ENCODE measurements at regions not wholly inside any gene's neighbourhood (a gene's known extent, or its start where the extent isn't known, plus 50 kb on each side); places are given as distances from the start of the nearest gene placed in this dataset.

DNA sequence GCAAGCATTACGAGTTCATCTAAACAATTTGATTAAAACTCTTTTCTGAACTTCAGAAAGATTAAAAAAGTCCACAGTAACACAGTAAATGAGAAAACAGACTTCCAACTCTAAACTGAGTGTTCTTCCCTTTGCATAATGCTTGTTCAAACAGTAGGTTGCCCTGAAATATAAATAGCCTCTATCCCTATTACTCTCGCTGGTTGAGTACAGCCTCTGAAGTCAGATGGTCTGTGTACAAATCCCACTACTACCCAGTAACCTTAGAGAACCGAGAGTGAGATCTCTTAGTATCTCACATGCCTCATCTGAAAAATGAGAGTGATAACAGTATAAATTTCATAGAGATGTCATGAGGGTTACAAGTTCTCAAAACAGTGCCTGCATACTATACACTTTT, 591.6 kb downstream of the CAAP1 start:
- BruUV-seq (replicated peaks), result no TSS peak
- intact Hi-C loops (cut with micrococcal nuclease; ENCODE audit: unreplicated experiment), result no loop called here
- no peaks in the 10 kb centered on the region for H3K27me3 ChIP-seq (replicated peaks; ENCODE audit: insufficient read depth, low read depth, low read length, poor library complexity)
- no peak overlapping the region for H3K4me3 ChIP-seq (ENCODE audit: low read depth, low read length, poor library complexity, severe bottlenecking)
- H3K9me3 ChIP-seq (ENCODE audit: low read depth, low read length, poor library complexity, severe bottlenecking), result no peaks in the 10 kb centered on the region
- ChIA-PET POLR2A (ENCODE audit: low non-redundant PET) (no interaction called here), CTCF (no interaction called here)
- H3K36me3 ChIP-seq (ENCODE audit: insufficient read depth, low read length, poor library complexity, severe bottlenecking), result no peaks in the 10 kb centered on the region
- H3K27ac ChIP-seq (ENCODE audit: low read depth, low read length, poor library complexity, severe bottlenecking), result no peak overlapping the region
- no peaks in the 10 kb centered on the region for H3K4me1 ChIP-seq (ENCODE audit: insufficient read depth, low read length, poor library complexity, severe bottlenecking)
- TF ChIP-seq EZH2 (IDR thresholded peaks at IDR 0.05; ENCODE audit: borderline replicate concordance, low read depth, low read length, poor library complexity, severe bottlenecking) (no peak), CTCF (conservative IDR thresholded peaks at IDR 0.05; ENCODE audit: low read depth, low read length) (no peak)
- no peak for DNase-seq (ENCODE audit: low spot score)

- BruUV-seq (replicated peaks), result no TSS peak
- no peak for TF ChIP-seq EZH2 (IDR thresholded peaks at IDR 0.05; ENCODE audit: borderline replicate concordance, low read depth, low read length, poor library complexity, severe bottlenecking)
- TF ChIP-seq CTCF (conservative IDR thresholded peaks at IDR 0.05; ENCODE audit: low read depth, low read length), result no peak
- ChIA-PET CTCF (no interaction called here), POLR2A (ENCODE audit: low non-redundant PET) (no interaction called here)
- no peak overlapping the region for H3K4me3 ChIP-seq (ENCODE audit: low read depth, low read length, poor library complexity, severe bottlenecking)
- no peaks in the 10 kb centered on the region for H3K27me3 ChIP-seq (replicated peaks; ENCODE audit: insufficient read depth, low read depth, low read length, poor library complexity)
- H3K4me1 ChIP-seq (ENCODE audit: insufficient read depth, low read length, poor library complexity, severe bottlenecking), result no peaks in the 10 kb centered on the region
- H3K27ac ChIP-seq (ENCODE audit: low read depth, low read length, poor library complexity, severe bottlenecking), result no peak overlapping the region
- intact Hi-C loops (cut with micrococcal nuclease; ENCODE audit: unreplicated experiment), result no loop called here
- DNase-seq (ENCODE audit: low spot score), result no peak
- H3K36me3 ChIP-seq (ENCODE audit: insufficient read depth, low read length, poor library complexity, severe bottlenecking), result no peaks in the 10 kb centered on the region
- no peaks in the 10 kb centered on the region for H3K9me3 ChIP-seq (ENCODE audit: low read depth, low read length, poor library complexity, severe bottlenecking)
These were observed 595.6 kb downstream of the CAAP1 start for GRCh38 chr9:26296910-26297572.

- TF ChIP-seq EZH2 (IDR thresholded peaks at IDR 0.05; ENCODE audit: borderline replicate concordance, low read depth, low read length, poor library complexity, severe bottlenecking) (no peak), CTCF (conservative IDR thresholded peaks at IDR 0.05; ENCODE audit: low read depth, low read length) (no peak)
- H3K36me3 ChIP-seq (ENCODE audit: insufficient read depth, low read length, poor library complexity, severe bottlenecking), result no peaks in the 10 kb centered on the region
- no peaks in the 10 kb centered on the region for H3K4me1 ChIP-seq (ENCODE audit: insufficient read depth, low read length, poor library complexity, severe bottlenecking)
- intact Hi-C loops (cut with micrococcal nuclease; ENCODE audit: unreplicated experiment), result no loop called here
- no TSS peak for BruUV-seq (replicated peaks)
- H3K4me3 ChIP-seq (ENCODE audit: low read depth, low read length, poor library complexity, severe bottlenecking), result no peak overlapping the region
- peak; percentile 57 for DNase-seq (ENCODE audit: low spot score)
- no peak overlapping the region for H3K27ac ChIP-seq (ENCODE audit: low read depth, low read length, poor library complexity, severe bottlenecking)
- ChIA-PET POLR2A (ENCODE audit: low non-redundant PET) (no interaction called here), CTCF (no interaction called here)
- H3K9me3 ChIP-seq (ENCODE audit: low read depth, low read length, poor library complexity, severe bottlenecking), result no peaks in the 10 kb centered on the region
- H3K27me3 ChIP-seq (replicated peaks; ENCODE audit: insufficient read depth, low read depth, low read length, poor library complexity), result no peaks in the 10 kb centered on the region
These were observed 599.7 kb downstream of the CAAP1 start for GRCh38 chr9:26292943-26293342.

Data from A673 (cell line).